Thoracic aorta (tissue), 2 donors: ENCODE measurements at regions not wholly inside any gene's neighbourhood (a gene's known extent, or its start where the extent isn't known, plus 50 kb on each side); places are given as distances from the start of the nearest gene placed in this dataset.

Experiments
- ATAC-seq: fragments of 150-250 bp; one replicate; pipeline ENCODE4 v1.8.0; 2017; ENCODE audit warnings: low read depth; ENCODE audit not compliant: insufficient number of reproducible peaks, low FRiP score
- DNase-seq: peaks from one replicate; pipeline ENCODE4 v3.0.0-alpha.2; 2020; ENCODE audit warnings: low spot score
- H3K27ac ChIP-seq, 2 donors: fragments of 200-600 bp; sonication (generic); 1 replicate in 1 of 2; 2 replicates in 1 of 2; pipeline ENCODE4 v1.5.1; 2016; ENCODE audit warnings: mild to moderate bottlenecking in 2 of 2, moderate library complexity in 2 of 2
- H3K27me3 ChIP-seq: fragments of 200-600 bp; sonication (generic); replicated peaks from 2 replicates; pipeline ENCODE4 v1.6.0; 2016; ENCODE audit warnings: mild to moderate bottlenecking; ENCODE audit not compliant: insufficient read depth
- H3K36me3 ChIP-seq: fragments of 200-600 bp; sonication (generic); one replicate; pipeline ENCODE4 v1.5.1; 2016
- H3K4me1 ChIP-seq, 2 donors: fragments of 200-600 bp; sonication (generic); 1 replicate in 1 of 2; 2 replicates in 1 of 2; pipeline versions ENCODE4 v1.5.1 to v1.6.0; 2016; ENCODE audit warnings: low read depth in 2 of 2, mild to moderate bottlenecking in 1 of 2; ENCODE audit not compliant: control insufficient read depth in 1 of 2
- H3K4me3 ChIP-seq: fragments of 200-600 bp; sonication (generic); 2 replicates; pipeline ENCODE4 v1.5.1; 2016; ENCODE audit warnings: mild to moderate bottlenecking
- H3K9me3 ChIP-seq: fragments of 200-600 bp; sonication (generic); 2 replicates; pipeline ENCODE4 v1.5.1; 2016
- CTCF ChIP-seq: fragments of 200-600 bp; sonication (generic); IDR thresholded peaks from one replicate; pipeline ENCODE4 v1.5.1; 2019; ENCODE audit warnings: antibody characterized with exemption

GRCh38 chr3:72165317-72165716 is 380.4 kb upstream of the PROK2 start:
- DNase-seq (no peak), ATAC-seq (no peak)
- Histone ChIP-seq H3K27ac (no peak overlapping the region), H3K9me3 (no peaks in the 10 kb centered on the region), H3K36me3 (no peaks in the 10 kb centered on the region), H3K4me3 (no peak overlapping the region), H3K4me1 (no peaks in the 10 kb centered on the region), H3K27me3 (no peaks in the 10 kb centered on the region)
- TF ChIP-seq CTCF: no peak

DNA sequence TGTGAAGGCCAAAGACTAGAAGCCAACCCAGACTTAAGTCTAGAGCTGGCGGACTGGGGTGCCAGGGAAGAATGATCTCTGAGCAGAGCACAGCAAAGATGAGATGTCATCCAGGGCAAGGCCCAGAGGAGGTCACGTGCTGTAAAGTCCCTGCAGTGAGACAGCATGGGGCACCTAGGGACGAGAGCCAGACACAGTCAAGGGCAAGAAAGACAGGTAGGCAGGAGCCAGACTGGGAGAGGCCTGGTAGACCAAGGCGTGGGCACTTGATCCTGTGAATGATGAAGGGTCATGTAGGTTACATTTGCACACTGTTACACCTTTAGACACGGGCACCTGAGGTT is 379.7 kb upstream of the PROK2 start:
- no peak for TF ChIP-seq CTCF

DNA sequence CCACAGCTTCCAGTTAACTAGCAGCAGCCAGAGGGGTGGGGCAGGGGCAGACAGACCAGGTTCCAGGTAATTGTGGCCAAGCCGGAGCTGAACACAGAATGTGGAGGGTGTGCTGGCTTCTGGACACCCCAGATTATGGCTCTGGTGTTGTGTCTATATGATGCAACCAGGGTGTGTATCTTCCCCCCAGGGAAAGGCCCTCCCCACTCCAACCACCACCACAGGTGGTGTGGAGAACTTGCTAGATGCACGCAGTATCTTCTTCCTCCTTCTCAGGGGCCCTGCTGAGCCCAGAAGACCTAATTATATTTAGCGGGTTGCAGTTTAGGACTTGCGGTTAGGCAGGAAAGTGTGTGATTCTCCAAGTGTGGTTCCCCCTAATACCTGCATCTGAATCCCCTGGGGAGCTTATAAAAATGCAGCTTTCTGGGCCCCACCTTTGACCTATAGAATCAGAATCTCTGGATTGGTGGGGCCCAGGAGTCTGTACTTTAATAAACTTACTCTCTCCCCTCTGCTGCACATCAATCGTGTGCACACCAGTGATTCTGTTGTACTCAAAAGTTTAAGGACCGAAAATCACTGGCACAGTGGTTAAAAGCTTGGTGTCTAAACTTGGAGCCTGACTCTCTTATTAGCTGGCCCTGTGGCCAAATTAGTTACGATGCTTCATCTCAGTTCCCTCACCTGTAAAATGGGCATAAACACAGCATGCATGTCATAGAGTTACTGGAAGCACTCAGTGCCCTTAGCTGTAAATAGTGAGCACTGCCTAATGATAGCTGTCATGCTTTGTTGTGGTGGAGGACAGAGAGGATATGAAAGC is 379.1 kb upstream of the PROK2 start:
- Histone ChIP-seq H3K9me3 (no peaks in the 10 kb centered on the region), H3K4me3 (no peak overlapping the region), H3K36me3 (no peaks in the 10 kb centered on the region), H3K4me1 (no peaks in the 10 kb centered on the region), H3K27ac (no peak overlapping the region), H3K27me3 (no peaks in the 10 kb centered on the region)
- DNase-seq: no peak
- ATAC-seq: no peak
- no peak for TF ChIP-seq CTCF

More for the DNA sequence above, 379.7 kb upstream of the PROK2 start:
- DNase-seq: no peak
- no peaks in the 10 kb centered on the region for H3K9me3 ChIP-seq
- no peak overlapping the region for H3K27ac ChIP-seq
- H3K27me3 ChIP-seq: no peaks in the 10 kb centered on the region
- no peak overlapping the region for H3K4me3 ChIP-seq
- no peak for ATAC-seq
- no peaks in the 10 kb centered on the region for H3K4me1 ChIP-seq
- no peaks in the 10 kb centered on the region for H3K36me3 ChIP-seq

- Histone ChIP-seq H3K9me3 (no peaks in the 10 kb centered on the region), H3K27ac (no peak overlapping the region)
- ATAC-seq: no peak
Observed at GRCh38 chr3:72162649-72163184, 377.8 kb upstream of the PROK2 start.

More at GRCh38 chr3:72162649-72163184, 377.8 kb upstream of the PROK2 start:
- TF ChIP-seq CTCF: no peak
- no peak for DNase-seq
- Histone ChIP-seq H3K4me3 (no peak overlapping the region), H3K4me1 (no peaks in the 10 kb centered on the region), H3K27me3 (no peaks in the 10 kb centered on the region), H3K36me3 (no peaks in the 10 kb centered on the region)
